DMS53 treated with DMSO at 0.1 percent for 48 hours (cell line): ENCODE measurements at regions not wholly inside any gene's neighbourhood (a gene's known extent, or its start where the extent isn't known, plus 50 kb on each side); places are given as distances from the start of the nearest gene placed in this dataset.

Experiments
- DNase-seq: peaks from one replicate; lab custom pipeline; 2025; ENCODE audit not compliant: unreplicated experiment; lab: John Stamatoyannopoulos, UW

GRCh38 chr16:63982110-63982509 is 1139.8 kb downstream of the CDH11 start:
- no peak for DNase-seq

- DNase-seq: no peak
Measured at GRCh38 chr16:63981639-63982038, 1140.2 kb downstream of the CDH11 start.

- DNase-seq: no peak
Measured at GRCh38 chr16:63980763-63981162, 1141.1 kb downstream of the CDH11 start.

GRCh38 chr16:63978240-63978639 is 1143.6 kb downstream of the CDH11 start:
- no peak for DNase-seq

GRCh38 chr16:63976345-63976744 is 1145.5 kb downstream of the CDH11 start:
- no peak for DNase-seq

GRCh38 chr16:63975669-63976068 is 1146.2 kb downstream of the CDH11 start:
- DNase-seq: no peak

GRCh38 chr16:63967966-63968365 is 1153.9 kb downstream of the CDH11 start:
- DNase-seq: no peak

GRCh38 chr16:63960321-63960720 is 1161.5 kb downstream of the CDH11 start:
- no peak for DNase-seq

- no peak for DNase-seq
Measured at GRCh38 chr16:63947022-63947421, 1174.8 kb downstream of the CDH11 start.

- DNase-seq: no peak
Measured at GRCh38 chr16:63945806-63946205, 1176.1 kb downstream of the CDH11 start.

- DNase-seq: no peak
Measured at GRCh38 chr16:63943566-63943965, 1178.3 kb downstream of the CDH11 start.

- DNase-seq: no peak
Measured at GRCh38 chr16:63938661-63939060, 1183.2 kb downstream of the CDH11 start.

- DNase-seq: no peak
Measured at GRCh38 chr16:63933841-63934240, 1188.0 kb downstream of the CDH11 start.

- DNase-seq: no peak
Measured at GRCh38 chr16:63928421-63928820, 1193.4 kb downstream of the CDH11 start.

- no peak for DNase-seq
Measured at GRCh38 chr16:63925221-63925620, 1196.6 kb downstream of the CDH11 start.

- DNase-seq: no peak
Measured at GRCh38 chr16:63922560-63922959, 1199.3 kb downstream of the CDH11 start.

- DNase-seq: no peak
Measured at GRCh38 chr16:63921737-63922295, 1200.0 kb downstream of the CDH11 start.

GRCh38 chr16:63913290-63913689 is 1208.6 kb downstream of the CDH11 start:
- no peak for DNase-seq

- DNase-seq: no peak
Measured at GRCh38 chr16:63907251-63907650, 1214.6 kb downstream of the CDH11 start.

GRCh38 chr16:63904930-63905329 is 1216.9 kb downstream of the CDH11 start:
- no peak for DNase-seq

GRCh38 chr16:63904182-63904581 is 1217.7 kb downstream of the CDH11 start:
- DNase-seq: no peak

GRCh38 chr16:63896383-63897109 is 1225.3 kb downstream of the CDH11 start:
- no peak for DNase-seq

- no peak for DNase-seq
Measured at GRCh38 chr16:63890723-63891122, 1231.1 kb downstream of the CDH11 start.
